ENCODE measurements at regions not wholly inside any gene's neighbourhood (a gene's known extent, or its start where the extent isn't known, plus 50 kb on each side); places are given as distances from the start of the nearest gene placed in this dataset.
A peak's percentile ranks its signal among the peaks of the same experiment; 100 is the strongest.

DNA sequence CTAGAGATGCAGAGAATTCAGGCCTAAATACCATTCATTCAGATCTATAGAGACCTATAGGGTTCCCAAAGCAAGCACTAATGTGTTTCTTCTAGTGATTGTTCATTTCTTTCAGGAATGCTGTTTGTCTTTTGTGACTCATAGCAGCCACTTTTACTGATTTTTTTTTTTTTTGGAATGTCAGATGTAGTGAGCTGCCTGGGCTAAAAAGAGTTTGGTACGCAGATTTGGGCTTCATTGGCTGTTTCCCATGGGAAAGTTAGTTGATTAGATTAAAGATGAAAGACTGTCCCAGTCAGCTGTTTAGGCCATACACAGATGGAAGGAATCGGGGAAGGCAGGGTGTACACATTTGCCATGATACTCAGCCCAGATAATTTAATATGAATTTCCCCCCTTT, 87.6 kb downstream of the CDC42EP3 start:
- H3K9me3 ChIP-seq (ENCODE audit: low read depth) = no peaks in the 10 kb centered on the region
- H3K27me3 ChIP-seq = no peaks in the 10 kb centered on the region
- peak in 1 of 2 donors; percentile 53 for DNase-seq (ENCODE audit: low read depth in 1 of 2, low spot score in 1 of 2)
- no peaks in the 10 kb centered on the region for H3K36me3 ChIP-seq
- TF ChIP-seq, protein P1, sequence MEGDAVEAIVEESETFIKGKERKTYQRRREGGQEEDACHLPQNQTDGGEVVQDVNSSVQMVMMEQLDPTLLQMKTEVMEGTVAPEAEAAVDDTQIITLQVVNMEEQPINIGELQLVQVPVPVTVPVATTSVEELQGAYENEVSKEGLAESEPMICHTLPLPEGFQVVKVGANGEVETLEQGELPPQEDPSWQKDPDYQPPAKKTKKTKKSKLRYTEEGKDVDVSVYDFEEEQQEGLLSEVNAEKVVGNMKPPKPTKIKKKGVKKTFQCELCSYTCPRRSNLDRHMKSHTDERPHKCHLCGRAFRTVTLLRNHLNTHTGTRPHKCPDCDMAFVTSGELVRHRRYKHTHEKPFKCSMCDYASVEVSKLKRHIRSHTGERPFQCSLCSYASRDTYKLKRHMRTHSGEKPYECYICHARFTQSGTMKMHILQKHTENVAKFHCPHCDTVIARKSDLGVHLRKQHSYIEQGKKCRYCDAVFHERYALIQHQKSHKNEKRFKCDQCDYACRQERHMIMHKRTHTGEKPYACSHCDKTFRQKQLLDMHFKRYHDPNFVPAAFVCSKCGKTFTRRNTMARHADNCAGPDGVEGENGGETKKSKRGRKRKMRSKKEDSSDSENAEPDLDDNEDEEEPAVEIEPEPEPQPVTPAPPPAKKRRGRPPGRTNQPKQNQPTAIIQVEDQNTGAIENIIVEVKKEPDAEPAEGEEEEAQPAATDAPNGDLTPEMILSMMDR (IDR thresholded peaks at IDR 0.05; ENCODE audit: low read depth, low read length) = no peak
- no peak overlapping the region for H3K27ac ChIP-seq
- no peaks in the 10 kb centered on the region for H3K4me1 ChIP-seq (ENCODE audit: low read depth)
- H3K4me3 ChIP-seq = no peak overlapping the region

DNA sequence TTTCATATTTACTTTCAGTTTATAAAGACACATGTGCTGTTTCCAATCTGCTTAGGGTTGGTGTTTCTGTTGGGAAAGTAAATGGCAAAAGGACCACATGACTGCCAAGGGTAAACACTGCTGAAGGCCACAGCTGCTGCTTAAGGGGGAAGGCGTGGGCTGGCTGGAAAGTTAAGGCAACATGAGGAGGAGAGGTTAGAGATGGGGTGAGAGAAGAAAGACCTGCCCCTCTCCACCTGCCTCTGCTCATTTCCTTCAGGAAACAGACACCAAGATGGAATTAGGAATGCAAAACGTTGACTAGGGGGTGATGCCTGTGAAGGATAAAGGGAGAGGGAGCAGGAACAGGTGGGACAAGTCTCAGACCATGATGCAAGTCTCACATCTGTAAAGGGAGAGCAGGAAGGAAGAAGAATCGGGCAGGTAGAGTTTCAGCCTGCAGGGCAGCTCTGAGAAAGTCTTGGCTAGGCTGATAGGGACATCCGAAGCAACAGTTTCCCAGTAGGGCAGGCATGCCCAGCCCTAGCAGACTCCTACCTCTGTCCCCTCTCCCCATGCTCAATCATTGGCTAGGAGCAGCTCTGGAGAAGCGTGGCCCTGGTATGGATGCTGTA, 86.0 kb downstream of the CDC42EP3 start:
- no peaks in the 10 kb centered on the region for H3K4me1 ChIP-seq (ENCODE audit: low read depth)
- no peaks in the 10 kb centered on the region for H3K27me3 ChIP-seq
- TF ChIP-seq, protein P1 (IDR thresholded peaks at IDR 0.05; ENCODE audit: low read depth, low read length) = no peak
- no peaks in the 10 kb centered on the region for H3K9me3 ChIP-seq (ENCODE audit: low read depth)
- no peak overlapping the region for H3K27ac ChIP-seq
- no peaks in the 10 kb centered on the region for H3K36me3 ChIP-seq
- no peak overlapping the region for H3K4me3 ChIP-seq
- DNase-seq (ENCODE audit: low read depth in 1 of 2, low spot score in 1 of 2) = no peak

DNA sequence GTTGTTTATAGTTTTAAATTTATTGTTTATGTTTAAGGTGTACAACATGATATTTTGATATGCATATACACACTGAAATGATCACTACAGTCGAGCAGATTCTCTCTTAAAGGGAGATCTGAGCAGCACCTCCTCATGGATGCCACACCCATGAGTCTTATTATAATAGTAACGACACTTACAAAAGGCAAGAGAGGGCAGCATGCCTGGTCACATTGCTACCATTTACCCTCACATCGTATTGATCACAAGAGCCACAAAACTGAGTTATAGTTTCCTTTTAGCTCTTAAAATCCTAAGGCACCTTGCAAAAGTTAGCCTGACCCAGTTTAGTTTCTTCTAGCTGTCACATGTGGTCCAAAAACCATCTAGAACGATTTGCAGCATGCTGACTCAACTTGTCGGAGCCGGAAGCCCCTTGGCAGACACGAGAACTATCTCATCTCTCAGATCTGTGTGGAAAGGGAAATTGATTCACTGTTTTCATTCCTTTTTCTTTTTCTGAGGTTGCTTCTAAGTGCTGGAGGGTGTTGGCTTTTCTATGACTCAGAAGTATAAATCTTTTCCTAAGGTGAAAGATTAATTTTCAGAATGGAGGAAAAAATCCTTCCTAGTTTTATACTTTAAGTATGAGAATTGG, 85.3 kb downstream of the CDC42EP3 start:
- peak in 1 of 2 donors; percentile 76 for DNase-seq (ENCODE audit: low read depth in 1 of 2, low spot score in 1 of 2)
- TF ChIP-seq, protein P1 (IDR thresholded peaks at IDR 0.05; ENCODE audit: low read depth, low read length) = no peak
- no peaks in the 10 kb centered on the region for H3K36me3 ChIP-seq
- no peak overlapping the region for H3K4me3 ChIP-seq
- no peaks in the 10 kb centered on the region for H3K4me1 ChIP-seq (ENCODE audit: low read depth)
- no peaks in the 10 kb centered on the region for H3K27me3 ChIP-seq
- H3K9me3 ChIP-seq (ENCODE audit: low read depth) = no peaks in the 10 kb centered on the region
- H3K27ac ChIP-seq = no peak overlapping the region

DNA sequence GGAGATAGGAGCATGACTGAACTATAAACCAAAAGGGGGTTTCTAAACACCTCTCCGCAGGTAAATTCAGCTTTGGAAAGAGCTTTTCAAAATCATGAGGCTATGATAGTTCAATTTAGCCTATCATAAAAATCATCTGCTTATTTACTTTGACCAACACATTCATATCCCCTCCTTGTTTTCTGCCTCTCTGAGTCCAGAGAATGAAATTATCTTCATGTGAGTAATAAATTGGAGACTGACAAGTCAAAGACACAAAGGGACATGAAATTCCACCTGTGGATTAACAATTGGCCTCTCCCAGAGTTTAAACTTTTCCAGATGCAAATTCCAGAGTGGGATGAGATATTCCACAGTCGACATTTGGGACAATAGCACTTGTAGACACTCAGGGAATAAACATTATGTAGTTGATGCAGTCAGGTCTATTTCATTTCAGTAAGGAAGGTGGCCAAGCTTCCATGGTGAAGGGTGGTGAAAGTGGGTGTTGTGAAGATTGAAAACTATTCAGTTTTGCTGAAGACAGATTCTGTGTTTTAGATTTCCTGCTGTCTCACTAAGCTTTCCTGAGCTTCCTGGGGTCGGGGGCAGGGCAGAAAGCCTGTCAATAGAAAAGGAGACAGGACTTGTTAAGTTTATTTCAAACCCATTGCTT, 84.7 kb downstream of the CDC42EP3 start:
- H3K27me3 ChIP-seq = no peaks in the 10 kb centered on the region
- DNase-seq (ENCODE audit: low read depth in 1 of 2, low spot score in 1 of 2) = no peak
- no peak overlapping the region for H3K4me3 ChIP-seq
- no peak overlapping the region for H3K27ac ChIP-seq
- no peaks in the 10 kb centered on the region for H3K36me3 ChIP-seq
- TF ChIP-seq, protein P1 (IDR thresholded peaks at IDR 0.05; ENCODE audit: low read depth, low read length) = no peak
- H3K9me3 ChIP-seq (ENCODE audit: low read depth) = no peaks in the 10 kb centered on the region
- no peaks in the 10 kb centered on the region for H3K4me1 ChIP-seq (ENCODE audit: low read depth)

DNA sequence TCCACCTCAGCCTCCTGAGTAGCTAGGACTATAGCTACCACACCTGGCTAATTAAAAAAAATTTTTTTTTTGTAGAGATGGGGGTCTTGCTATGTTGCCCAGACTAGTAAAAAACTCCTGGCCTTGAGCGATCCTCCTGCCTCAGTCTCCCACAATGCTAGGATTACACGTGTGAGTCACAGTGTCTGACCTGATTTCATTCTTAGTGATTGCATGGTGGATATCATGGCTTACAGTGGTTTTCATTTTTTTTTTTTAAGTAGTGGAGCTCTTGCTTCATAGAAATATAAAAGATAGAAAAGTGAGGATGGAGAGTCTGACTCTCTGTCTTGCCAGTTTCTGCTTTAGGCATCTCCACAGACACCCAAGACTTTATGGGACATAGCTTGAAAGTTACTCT, 83.6 kb downstream of the CDC42EP3 start:
- Histone ChIP-seq H3K27ac (no peak overlapping the region), H3K4me3 (no peak overlapping the region), H3K9me3 (ENCODE audit: low read depth) (no peaks in the 10 kb centered on the region), H3K27me3 (no peaks in the 10 kb centered on the region), H3K4me1 (ENCODE audit: low read depth) (no peaks in the 10 kb centered on the region), H3K36me3 (no peaks in the 10 kb centered on the region)
- TF ChIP-seq, protein P1 (IDR thresholded peaks at IDR 0.05; ENCODE audit: low read depth, low read length) = no peak
- no peak for DNase-seq (ENCODE audit: low read depth in 1 of 2, low spot score in 1 of 2)

Data from cardiac muscle cell (in vitro differentiated cells and primary cell).